Posterior vena cava (tissue), 2 donors: ENCODE measurements at regions not wholly inside any gene's neighbourhood (a gene's known extent, or its start where the extent isn't known, plus 50 kb on each side); places are given as distances from the start of the nearest gene placed in this dataset.

Experiments
- DNase-seq: peaks from one replicate; pipeline ENCODE4 v3.0.0-alpha.2; 2020; ENCODE audit warnings: low spot score
- intact Hi-C, 2 donors: fragments of 100-400 bp; cut with DNase I; formaldehyde crosslinking; loops; one replicate each; pipeline versions ENCODE4 v1.14.1 to v1.14.2; 2022 to 2023
- donor health status: DM: yes; HTN: yes; CAD: no.
- donor health status: DM: yes; HTN: yes; CAD: no.

DNA sequence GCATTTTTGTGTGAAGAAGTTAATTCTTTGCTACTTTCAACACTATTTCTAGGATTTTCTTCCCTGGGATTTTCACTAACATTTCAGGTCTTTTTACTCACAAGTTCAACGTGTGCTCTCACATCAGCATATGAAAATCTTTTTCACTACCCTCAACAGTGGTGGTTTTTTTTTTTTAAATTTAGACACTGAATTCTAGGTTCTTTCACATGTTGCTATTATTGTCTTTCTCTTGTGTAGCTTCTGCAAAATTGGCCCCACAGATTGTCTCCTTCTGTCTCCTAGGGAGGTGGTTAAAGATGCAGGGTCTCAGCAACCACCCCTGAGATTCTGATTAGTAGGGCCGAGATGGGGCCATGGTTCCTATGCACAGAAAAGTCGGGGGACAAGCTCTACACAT lies 165.0 kb upstream of the GPR26 start:
- DNase-seq, result no peak
- intact Hi-C loops, result no loop called here

DNA sequence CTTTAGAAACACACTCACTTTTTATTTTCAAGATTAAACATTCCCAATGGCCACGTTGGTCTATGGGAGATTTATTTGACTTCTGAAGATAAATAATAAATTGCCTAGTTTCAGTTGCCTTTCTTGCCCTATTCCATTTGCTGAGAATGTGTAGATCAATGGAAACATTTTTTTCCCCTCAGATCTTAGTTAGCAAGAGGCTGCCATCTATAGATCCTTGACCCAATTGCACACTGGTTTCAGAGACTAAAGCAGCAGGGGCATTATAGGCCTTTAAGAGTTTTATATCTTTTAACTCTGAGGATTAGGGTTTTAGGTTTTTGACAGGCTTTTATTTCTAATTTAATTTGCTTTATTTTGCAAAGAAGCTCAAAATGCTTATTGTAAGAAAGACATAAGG lies 163.2 kb upstream of the GPR26 start:
- intact Hi-C loops, result no loop called here
- no peak for DNase-seq

DNA sequence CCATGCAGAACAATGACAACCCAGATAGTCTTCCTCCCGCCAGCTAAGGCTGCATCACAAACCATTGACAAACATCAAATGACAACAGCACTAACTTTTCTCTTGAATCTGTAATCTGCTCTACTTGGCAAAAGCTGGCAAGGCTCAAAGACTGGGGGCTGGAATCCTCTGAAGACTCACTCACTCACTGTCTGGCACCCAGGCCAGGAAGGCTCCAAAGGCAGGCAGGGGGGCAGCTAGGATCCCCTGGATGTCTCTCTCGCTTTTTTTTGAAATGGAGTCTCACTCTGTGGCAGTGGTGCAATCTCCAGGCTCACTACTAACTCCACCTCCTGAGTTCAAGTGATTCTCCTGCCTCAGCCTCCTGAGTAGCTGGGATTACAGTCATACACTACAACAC lies 159.7 kb upstream of the GPR26 start:
- DNase-seq, result no peak
- intact Hi-C loops, result no loop called here

DNA sequence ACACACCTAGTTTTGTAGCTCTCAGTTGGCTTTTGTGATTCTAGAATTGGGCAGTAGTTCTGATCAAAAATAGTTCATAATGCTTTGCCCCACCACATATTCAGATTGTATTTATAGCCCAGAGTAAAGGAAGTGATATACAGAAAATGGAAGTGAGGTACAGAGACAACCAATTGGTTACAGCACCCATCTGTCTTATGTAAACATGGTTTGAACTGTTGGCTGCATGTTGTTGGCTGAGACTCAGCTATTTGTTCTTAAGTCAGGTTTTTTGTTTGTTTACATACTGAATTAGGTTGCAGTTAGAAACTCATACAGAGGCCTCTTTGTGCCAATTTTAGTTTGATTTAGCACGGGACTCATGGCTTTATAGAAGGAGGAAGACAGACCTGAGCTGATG lies 158.9 kb upstream of the GPR26 start:
- intact Hi-C loops, result no loop called here
- DNase-seq, result no peak

DNA sequence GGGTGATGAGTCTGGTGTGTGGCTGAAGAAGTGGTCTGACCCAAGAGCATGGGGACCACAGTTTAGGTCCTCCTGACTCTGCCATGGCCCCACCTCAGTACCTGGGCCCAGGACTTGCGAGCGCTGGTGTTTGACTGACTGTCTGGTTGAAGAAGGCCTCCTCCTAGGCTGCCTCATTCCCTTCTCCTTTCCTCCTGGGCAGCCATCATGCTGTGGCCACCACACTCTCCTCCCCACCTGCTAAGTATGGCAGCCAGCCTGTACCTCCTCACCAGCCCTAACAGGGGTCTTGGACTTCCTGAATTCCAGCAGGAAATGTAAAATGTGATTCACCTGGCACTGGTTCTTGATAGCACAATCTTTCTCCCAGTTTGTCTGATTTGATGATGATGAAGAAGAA lies 156.8 kb upstream of the GPR26 start:
- intact Hi-C loops, result no loop called here
- no peak for DNase-seq

DNA sequence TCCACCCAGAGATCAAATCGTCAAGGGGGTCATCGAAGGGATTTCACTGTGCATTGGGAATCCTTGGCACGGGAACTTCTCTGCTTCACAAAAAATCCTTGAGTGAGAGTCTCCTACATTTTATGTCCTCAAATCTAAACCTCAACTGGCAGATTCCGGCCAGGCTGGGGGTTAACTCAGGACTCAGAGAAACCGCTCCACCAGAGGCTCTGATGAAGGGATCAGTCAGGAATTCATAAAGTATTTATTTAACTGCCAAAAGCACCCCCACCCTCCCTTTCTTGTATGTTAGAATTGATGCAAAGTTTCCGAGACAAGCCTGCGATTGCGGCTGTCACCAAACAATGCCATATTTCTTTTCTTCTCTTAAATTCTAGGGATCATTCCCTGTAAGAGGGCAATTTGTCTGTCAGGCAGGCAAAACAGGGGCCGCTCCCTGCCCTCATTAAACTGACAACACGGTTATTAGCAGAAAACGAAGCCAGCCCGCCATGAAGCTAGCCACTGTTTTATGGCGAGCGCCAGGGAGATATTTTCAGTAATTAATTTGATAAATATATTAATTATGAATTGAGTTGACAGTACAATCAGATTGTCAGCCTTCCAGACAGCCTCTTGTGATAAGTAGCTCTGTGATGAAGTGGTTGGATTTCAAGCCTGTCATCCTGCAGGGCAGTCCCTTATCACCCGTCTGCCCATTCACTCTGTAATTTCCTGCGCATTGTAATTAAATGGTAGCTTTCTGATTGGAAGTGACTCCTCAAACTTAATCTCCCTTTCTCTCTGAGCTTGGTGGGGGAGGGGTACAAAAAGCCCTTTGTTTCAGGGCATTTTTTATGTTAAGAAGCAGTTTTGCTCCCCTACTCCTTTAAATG lies 153.0 kb upstream of the GPR26 start:
- DNase-seq, result no peak
- intact Hi-C loops, result no loop called here

DNA sequence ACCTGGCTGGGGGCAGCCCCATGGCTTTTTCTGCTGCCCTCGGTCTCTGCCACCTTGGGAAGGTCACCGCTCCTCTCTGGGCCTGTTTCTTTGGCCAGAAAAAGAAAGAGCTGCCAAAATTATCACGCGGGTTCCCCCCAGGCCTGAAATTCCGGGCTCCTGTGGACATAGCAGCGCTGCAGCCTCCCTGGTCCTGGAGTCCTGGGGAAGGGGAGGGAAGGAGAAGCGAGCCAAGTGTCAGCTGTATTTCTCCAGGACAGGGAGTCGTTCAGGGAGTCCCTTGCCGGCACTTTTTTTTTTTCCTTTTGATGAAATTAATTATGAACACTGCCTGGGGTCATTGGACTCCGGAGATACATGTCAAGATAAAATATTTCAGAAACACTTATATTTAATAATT lies 152.3 kb upstream of the GPR26 start:
- intact Hi-C loops, result no loop called here
- no peak for DNase-seq

DNA sequence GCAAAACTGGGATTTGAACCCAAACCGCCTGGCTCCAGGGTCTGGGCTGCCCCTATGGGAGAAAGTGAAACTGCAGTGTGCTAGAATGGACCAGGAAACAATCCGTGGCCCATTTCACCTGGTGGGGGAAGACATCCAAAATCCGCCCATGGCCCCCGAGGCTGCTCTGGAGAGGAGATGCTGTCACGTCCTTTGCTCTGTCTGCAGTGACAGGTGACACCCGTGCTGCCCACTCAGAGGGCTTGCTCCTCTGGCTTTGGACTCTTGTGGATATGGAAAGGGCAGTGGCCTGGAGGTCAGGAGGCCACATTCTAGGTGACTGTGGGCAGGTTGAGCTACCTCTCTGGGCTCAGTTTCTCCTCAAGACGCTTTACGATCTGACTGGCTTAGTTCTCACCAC lies 151.2 kb upstream of the GPR26 start:
- no peak for DNase-seq
- intact Hi-C loops, result no loop called here

DNA sequence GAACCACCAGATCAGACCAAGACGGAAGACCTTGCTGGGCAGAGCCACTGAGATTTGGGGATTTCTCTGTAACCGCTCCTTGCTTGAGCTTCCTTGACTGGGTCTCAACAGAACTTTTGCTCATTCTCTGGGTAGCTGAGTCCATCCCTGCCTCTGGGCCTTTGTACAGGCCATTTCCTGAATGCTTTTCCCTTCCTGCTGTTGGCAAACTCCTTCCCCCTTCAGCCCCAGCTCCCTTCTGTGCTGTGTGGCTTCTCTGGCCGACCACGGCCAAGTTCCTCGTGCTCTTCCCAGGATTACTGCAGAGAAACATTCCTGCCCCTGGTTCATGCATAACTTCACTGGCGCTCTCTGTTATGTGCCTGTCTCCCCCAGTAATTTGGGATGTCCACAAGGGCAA lies 150.5 kb upstream of the GPR26 start:
- no peak for DNase-seq
- intact Hi-C loops, result no loop called here

DNA sequence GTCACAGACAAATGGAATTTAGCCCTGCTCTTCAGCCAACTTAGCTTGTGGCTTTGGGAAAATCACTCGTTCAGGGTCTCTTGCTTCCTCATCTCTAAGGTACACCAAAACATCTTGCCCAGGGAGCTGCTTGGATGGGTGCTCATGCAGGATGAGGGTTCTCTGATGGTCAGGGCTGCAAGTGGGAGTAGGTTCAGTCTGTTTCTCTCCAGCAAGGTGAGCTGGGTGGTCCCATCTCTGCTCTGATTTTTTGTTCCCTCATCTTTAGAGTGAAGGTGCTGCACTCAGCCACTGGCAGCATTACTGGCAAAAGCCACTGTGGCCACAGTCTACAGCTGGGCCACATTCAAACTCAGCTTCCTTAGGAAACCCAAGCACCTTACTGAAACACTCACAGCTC lies 149.9 kb upstream of the GPR26 start:
- intact Hi-C loops, result no loop called here
- DNase-seq, result no peak

DNA sequence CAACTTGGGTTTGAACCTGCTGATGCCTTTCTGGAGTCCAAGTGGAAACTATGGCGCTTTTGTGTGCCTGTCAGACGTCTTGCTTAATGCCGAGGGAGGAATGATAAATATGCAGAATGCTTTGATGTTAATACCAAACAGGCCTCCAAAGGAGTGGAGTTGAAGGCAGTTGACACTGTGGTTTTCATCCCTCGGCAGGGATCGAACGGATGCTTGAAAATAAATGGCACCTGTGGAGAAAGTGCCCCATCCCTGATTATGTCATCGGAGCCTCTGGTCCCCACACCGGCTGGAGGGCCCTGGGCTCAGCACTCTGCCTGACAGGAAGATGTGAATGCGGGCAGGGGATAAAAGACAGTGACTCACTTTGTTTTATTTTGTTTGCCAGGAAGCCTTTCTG lies 148.7 kb upstream of the GPR26 start:
- DNase-seq, result no peak
- intact Hi-C loops, result no loop called here

DNA sequence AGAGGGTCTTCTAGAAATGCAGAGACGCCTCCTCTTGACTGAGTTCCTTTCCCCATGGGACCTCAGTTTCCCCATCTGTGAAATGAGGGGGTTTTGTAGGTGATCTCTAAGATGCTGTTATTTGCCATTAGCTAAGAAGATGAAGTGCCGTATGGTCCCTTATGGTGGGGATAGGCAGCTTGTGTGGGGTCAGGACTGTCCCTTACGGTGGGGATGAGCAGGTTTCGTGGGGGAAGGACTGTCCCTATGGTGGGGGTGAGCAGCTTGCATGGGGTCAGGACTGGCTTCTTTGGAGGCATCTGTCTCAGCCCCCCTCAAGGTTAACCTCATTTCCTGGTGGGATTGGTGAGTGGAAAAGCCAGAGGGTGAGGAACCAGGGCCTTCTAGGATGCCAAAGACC lies 148.3 kb upstream of the GPR26 start:
- intact Hi-C loops, result no loop called here

DNA sequence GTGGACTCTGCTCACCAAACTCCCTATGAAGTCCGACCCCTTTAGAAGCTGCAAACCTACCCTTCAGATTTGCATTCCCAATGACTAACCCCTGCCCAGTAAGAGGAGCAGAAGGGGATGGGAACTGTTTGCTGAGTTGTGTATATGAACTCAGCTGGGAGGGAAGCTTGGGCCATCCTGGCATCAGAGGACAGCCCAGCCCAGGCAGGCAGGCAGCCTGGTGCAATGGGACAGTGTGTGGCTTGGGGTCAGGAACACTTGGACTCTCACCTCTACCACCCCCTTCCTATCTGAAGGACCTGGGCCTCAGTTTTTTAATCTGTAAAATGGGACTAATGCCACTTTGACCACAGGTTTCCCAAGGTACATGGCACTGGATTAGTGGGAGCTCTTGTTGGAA lies 147.4 kb upstream of the GPR26 start:
- no peak for DNase-seq
- intact Hi-C loops, result no loop called here

More for the DNA sequence above, 148.3 kb upstream of the GPR26 start:
- no peak for DNase-seq

DNA sequence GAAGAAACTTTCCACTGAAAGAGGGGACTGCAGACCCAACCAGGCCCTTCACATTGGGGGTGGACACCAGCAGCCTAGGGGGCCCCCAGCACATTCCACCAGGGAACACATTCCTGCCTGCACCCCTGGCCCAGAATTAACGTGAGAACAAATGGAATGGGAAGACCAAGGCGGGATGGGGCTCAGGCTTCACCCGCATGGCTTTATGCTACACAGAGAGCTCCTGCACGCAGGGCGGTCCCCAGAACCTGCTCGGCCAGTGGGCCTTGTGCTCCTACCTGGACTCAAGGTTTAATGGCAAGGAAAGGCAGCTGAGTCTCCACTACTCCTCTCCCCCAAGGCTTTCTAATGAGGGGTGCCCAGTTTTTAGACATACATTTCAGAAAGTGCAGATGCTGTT lies 146.3 kb upstream of the GPR26 start:
- no peak for DNase-seq
- intact Hi-C loops, result no loop called here

DNA sequence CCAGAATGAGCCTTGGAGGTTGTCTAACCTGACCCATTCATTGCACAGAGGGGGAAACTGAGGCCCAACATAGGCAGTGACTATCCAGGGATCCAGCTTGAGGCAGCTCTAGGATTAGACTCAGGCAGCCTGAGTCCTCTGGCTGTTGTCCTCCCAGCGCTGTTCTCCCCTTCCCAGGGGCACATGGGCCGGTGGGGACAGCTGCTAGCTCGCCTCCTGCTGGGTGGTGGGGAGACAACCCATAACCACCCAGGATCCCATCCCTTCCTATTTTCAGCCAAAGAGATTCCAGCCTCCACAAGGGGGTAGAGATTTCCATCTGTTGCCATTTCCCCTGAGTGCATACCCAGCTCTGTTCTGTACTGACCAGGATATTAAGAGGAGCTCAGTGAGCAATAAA lies 145.1 kb upstream of the GPR26 start:
- intact Hi-C loops, result no loop called here
- DNase-seq, result no peak

DNA sequence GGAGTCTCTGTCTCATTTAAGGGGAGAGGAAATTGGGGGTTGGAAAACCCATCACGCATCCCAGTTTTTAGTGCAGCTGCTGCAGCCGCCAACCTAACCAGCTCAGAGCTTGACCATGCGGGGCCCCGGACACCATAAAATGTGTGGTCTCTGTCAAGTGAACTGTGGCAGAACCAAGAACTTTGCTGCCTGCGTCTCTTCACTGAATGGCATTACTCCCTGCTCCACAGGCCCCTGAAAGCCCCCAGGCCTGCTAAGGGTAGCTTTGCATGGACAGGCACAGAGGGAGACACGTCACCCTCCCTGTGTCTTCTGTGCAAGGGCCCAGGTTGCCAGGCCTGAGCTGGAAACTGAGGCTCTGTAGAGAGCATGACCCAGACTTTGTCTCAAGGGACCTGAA lies 144.6 kb upstream of the GPR26 start:
- intact Hi-C loops, result no loop called here
- no peak for DNase-seq

DNA sequence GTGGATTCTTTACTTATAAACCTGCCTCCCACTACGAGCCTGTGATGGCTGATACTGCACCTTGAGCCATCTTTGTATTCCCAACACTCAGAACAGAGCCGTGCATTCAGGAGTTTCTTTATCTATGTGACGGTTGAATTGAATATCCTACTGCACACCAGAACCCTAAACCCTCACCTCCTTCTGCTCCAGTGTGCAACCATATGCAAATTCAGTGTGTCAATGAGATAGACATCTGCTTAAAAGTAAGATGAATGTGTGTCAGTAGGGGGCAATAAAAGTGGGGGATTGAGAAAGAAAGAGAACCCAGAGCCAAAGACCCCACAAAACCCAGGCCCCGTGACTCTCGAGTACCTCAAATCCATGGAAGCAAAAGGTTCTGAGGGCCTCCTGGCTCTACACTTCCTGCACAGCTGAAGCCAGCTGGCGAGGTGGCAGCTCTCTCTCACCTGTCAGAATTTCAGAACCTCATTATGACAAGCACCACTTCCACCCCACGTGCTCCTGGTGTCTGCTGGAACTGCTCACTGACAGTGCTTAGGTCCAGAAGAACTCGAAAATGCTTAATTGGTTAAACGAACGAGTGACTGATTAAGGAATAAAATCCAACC lies 143.3 kb upstream of the GPR26 start:
- intact Hi-C loops, result no loop called here
- DNase-seq, result no peak

DNA sequence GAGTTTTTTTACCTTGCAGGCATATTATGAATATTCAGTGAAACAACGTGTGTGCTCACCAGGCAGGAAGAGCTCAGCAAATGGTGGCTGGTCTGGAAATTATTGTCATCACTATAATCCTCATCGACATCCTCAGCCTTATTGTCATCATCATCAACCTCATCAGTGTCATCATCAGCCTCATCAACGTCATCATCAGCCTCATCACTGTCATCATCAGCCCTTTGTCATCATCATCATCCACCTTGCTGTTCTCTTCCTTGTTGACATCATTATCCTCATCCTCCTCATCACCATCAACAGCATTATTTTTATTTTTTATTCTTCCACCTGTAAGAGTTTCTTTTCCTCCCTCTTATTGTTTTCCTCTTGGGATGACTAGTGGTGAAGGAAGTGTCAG lies 142.3 kb upstream of the GPR26 start:
- no peak for DNase-seq
- intact Hi-C loops, result no loop called here

DNA sequence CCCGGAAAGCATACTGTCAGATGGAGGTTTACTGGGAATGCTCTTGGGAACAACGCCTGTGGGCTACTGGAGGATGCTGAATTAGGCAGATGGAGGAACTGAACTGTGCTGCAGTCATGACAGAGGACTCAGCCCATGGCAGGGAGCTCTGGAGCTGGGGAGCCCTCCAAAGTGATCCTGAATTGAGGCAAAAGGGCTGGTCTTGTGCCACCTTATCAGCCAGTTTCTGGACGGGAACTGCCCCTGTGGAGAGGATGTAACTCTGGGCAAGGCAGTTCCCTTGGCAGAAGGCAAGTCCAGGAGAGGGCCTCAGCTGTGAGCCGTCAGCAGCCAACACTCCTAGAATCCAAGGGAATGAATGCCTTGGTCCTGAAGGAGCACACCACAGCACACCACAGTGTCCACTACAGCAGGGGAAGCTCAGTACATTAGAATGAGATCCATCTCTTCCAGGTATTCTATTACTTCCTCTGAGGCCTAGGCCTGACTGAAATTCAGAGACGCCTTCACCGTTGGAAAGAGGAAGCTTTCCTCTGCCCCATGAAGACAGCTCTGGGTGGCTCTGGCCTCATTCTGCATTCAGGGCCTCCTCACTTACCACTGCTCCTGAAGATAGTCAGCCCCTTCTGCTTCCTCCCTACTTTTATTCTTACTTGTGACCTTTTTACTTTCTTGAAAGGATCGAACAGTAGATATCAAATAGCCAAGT lies 139.6 kb upstream of the GPR26 start:
- intact Hi-C loops, result no loop called here
- no peak for DNase-seq

DNA sequence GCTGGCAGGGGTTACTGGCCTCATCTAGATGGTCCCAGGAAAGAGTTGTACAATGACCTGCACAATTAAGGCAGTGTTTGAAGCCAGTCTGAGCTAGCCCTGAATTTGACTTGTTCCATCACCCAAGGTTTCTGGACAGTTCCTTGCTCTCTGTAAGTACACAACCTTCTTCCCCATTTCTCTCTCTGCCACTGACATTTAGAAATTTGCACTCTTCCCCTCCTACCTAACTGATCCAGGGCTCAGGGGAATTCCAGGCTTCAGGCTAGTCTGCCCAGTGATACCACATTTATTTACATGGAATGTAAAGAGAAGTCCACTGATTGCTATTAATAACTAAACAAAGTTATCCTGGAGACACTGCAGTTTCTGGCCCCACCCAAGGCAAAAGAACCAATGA lies 139.0 kb upstream of the GPR26 start:
- intact Hi-C loops, result no loop called here
- no peak for DNase-seq
